GM18502 (cell line): ENCODE measurements at regions not wholly inside any gene's neighbourhood (a gene's known extent, or its start where the extent isn't known, plus 50 kb on each side); places are given as distances from the start of the nearest gene placed in this dataset.

Source experiments
- ATAC-seq: cut with Tn5 transposase; IDR thresholded peaks from one replicate; pipeline ENCODE4 v1.9.1; 2021; ENCODE audit warnings: mild to moderate bottlenecking; ENCODE audit not compliant: unreplicated experiment, poor library complexity

DNA sequence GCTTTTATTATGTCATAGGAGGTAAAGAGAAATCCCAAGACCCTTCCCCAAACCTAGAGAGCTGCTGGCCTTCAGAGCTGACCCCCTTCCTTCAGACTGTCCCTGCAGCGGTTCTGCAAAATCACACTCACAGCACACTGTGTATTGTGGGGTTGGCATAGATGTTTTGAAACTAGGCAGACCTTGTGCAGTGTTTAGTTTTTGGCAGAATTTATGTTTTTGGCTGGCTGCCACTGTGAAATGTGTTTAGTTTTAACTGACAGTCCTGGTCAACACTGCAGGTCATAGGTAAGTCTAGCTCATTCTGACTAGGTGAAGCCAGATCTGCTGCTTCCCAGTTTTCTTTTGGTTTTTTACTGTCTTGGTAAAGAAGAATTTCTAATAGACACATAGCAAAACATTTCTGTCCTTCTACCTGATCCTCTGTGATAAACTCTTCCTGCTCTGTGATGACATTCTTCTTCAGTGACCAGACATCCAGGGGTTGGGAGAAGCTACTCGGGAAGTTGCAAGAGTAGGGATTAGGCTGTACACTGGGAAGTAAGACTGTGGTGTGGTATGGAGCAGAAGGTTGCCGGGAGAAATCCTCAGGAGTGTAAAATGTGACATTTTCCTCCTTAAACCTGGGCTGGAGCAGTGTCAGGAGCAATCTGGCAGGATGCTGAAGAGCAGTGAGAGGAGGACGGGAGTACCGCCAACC, 209.6 kb upstream of the MCTP2 start:
- no peak for ATAC-seq

DNA sequence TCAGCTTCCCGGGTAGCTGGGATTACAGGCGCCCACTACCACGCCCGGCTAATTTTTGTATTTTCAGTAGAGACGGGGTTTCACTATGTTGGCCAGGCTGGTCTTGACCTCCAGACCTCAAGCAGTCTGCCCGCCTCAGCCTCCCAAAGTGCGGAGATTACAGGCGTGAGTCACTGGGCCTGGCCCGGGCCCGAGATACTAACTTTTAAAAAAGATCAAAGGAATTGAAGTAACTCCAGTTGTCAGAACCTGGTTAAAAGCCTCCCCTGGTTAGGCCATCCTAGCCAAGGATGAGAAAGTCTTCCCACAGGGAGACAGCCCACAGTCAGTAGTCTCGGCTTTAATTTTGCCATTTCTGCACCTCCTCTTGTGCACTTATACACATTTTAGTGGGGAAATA, 212.3 kb upstream of the MCTP2 start:
- no peak for ATAC-seq

DNA sequence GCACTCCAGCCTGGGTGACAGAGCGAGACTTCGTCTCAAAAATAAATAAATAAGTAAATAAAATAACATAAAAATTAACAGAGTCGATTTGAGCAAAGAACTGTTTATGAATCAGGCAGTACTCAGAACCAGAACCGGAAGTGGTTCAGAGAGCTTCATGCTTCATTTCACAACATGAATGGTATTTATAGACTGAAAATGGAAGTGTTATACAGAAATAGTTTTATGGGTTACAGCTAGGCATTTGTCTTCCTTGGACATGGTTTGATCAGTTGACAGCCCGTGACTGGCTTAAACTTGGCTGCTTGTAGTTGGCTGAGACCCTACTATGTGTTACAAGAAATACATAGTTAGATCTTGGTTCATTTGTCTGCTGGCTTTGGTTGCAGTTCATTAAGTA, 216.0 kb upstream of the MCTP2 start:
- ATAC-seq: no peak

DNA sequence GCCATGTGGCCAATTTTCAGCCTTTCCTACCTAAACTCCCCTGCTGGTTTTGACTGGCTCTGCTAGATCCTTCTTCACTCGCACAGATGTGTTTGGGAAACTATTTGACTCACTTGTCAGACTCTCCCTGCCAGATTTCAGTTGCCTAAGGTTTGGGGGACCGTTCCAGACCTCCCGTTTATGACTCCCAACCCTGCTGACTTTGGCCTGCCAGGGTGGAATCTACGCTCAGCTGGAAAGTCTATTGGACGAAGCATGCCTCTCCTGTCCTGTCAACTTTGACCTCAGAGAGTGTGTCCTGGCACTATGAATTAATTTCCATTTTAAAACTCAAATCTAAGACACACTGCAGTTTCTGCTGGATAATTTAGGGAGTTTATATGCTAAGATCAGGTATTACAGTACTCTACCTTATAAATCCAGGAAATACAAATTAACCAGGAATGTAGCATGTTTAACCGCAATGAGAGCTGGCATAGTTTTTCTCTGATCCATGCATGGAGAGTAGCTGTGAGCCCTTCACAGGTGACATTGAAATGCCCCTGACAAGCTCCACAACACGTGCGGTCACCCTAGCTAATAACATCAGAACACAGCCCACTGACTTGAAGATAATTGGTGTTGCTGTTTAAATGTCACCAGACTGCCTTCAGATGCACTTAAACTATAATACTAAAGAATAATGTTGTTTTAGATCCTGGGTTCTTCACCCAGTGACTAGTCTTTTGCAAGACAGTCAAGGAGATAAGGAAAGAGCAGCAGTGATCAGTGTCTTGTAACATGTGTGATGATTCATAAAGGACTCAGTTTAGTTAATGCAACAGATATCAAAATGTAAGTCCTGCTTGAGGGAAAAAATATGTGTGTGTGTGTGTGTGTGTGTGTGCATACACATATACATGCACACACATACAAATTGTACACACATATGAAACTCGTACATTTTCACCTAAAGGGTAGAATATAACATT, 223.0 kb upstream of the MCTP2 start:
- ATAC-seq: no peak

DNA sequence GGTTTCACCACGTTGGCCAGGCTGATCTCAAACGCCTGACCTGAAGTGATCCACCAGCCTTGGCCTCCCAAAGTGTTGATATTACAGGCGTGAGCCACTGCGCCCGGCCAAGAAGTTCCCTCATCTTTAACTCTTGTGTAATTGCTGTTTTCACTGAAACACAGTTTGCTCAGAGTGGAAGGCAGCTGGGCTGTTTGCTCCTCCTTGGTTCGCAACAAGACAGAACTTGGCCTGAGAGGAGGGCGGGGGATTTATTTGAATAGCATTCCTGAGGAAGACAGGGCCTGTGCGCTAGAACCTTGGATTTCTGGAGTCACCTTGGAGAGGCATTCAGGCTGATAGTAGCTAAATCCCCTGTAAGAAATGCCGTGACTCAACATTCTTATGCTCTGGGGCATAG, 226.7 kb upstream of the MCTP2 start:
- no peak for ATAC-seq

DNA sequence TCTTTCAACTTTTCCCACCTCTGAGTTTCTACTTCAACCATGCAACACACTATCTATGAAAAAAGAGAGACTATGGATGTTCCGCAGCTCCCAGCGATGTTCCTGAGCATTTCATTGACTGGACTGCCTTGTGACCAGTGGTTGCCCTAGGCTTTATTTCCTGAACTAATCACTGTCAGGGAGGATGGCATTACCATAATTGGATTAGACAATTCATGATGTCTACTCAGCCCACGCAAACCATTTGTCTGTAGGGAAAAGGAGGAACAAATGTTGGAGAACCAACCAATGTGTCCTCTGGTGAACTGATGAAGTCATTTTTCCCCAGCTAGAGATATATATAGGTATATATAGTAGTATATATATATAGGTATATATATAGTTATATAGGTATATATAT, 229.3 kb upstream of the MCTP2 start:
- ATAC-seq: no peak

DNA sequence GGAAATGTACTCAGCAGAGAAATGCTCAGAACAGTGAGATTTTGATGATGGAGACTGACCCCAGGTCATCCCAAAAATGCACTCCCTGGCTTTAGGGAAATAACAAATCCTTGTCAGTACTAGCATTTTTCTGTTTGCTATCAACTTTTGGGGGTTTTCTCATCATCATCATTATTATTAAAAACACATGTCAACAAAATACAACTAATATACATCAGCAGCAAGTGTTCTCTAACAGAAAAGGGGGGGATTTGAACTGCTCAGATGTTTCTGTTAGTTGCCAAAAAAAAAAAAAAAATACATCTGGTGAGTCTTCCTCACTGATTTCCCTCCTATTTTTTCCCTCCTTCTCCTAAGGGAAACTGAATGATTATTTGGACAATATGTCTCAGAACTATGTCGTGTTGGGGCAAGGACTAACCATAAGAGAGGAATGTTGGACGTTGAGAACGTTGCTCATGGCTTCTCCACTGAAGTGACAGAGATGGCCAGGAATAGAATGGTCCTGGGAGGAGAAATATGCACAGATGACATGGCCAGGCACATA, 230.0 kb upstream of the MCTP2 start:
- no peak for ATAC-seq

DNA sequence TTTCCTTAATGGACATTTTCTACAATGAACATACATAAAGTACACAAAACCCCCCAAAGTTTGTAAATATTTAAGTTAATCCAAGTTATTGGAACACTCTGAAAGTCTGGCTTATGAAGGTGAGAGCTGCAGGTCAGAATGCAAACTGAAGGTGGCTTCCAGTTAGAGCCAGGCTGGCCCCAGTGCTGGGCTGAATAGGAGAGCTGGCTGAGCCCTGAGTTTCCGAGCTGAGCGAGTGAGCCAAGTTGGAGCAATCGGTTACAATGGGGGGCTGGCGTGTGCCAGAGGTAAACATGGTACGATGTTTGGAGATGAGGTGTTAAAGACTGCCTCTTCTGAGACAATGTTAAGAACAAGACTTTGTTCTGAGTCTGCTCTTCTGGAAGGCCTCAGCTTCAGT, 230.8 kb upstream of the MCTP2 start:
- no peak for ATAC-seq

DNA sequence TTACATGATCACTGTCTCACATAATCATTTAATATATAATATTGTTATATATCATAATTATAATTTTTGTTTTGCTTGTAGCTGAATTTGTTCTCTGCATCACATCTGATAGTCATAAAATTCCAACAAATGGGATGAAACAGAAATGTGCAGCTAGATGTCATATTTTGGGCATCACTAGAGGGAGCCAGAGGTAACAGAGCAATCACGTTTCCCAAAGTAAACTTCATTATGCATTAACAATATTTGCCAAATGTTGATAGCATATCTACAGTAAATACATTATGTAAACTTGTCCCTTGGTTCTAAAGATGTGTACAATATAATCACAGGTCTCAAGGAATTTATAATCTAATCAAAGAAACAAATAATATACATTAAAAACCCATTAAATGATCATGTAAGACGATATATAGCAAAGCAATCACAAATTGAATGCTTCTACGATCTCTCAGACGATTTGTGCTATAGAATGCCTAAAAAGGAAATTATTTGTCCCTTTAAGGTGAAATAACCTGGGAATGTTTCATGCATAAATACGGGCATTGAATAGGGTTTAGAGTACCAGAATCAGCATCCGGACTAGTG, 234.2 kb upstream of the MCTP2 start:
- no peak for ATAC-seq

DNA sequence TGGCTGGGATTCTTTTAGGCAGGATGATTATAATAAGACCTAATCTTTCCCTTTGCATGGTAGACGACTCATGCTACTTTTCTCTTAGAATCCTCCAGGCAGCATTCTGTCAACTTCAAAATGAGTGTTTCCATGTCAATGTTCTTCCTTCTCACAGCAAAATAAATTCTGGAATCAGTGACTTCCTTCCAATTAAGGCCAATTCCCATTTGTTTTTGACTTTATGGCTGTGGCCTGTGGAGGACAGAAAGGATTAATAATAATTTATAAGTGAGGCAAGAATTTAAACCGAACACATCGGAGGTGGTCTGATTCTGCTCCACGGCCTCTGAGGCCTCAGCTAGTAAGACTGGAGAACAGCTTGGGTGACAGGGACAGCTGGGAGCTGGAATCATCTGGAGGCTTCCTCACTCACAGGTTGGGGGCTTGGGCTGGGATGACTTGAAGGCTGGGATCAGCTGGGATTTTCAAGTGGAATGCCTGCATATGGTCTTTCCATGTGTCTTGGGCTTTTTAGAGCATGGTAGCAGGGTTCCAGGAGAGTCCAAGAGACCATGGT, 241.8 kb upstream of the MCTP2 start:
- no peak for ATAC-seq

DNA sequence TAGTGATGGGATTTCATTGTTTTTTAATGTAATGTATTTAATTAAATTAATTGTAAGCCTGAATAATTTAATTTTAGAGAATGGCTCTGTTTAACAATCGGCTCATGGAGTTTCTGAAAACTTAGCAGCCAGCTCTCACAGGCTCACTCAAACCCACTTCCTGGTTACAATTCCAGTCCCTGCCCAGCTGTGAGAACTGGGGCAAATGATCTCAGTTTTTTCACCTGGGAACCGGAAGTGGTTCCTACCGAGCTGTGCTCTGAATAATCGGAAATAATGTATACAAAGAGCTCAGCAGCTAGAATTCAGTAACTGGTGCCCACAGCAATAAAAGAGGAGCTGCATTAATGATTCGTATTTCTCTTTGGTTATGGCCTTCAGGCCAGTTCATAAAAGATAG, 244.3 kb upstream of the MCTP2 start:
- peak; percentile 68 for ATAC-seq

DNA sequence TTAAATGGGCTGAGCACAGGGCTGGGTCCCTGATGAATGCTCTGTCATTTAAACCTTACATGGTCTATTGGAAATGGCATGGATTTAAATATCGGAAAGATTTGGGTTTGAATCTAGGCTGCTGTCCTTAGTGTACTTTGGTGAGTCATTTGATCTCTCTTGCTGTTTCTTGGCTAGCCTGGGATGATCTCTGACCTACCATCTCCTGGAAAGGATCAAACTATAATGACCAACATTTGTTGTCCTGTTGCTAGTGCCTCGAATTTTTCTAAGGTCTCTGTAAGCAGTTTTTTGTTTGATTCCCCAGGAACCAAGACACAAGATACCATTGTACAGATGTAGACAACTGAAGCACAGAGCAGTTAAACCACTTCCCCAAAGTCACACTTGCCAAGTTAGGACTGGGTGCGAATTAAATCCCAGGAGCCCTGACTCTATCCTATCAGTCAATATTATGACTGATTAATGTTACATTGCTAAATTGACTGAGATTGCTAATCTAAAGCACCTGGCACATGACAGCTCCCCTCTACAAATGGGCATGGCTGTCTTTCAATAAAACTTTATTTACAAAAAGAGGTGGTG, 244.9 kb upstream of the MCTP2 start:
- no peak for ATAC-seq

DNA sequence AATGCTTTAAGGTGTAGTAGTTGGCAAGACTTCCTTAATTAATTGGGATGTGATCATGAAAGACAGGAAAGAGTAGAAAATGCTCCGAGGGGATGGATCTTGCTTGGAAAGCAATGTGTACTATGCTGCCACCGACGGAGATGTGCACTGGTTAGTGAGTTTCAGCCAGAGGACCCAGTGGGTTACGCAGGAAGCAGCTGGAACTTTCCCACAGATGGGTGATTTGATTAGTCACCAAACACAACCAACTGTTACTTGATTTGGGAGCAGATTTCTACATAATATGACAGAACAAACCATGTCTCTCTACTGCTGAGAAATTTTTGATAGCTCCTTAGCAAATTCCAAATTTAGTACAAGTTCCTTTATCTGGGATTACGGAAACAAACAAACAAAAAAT, 245.4 kb upstream of the MCTP2 start:
- no peak for ATAC-seq

DNA sequence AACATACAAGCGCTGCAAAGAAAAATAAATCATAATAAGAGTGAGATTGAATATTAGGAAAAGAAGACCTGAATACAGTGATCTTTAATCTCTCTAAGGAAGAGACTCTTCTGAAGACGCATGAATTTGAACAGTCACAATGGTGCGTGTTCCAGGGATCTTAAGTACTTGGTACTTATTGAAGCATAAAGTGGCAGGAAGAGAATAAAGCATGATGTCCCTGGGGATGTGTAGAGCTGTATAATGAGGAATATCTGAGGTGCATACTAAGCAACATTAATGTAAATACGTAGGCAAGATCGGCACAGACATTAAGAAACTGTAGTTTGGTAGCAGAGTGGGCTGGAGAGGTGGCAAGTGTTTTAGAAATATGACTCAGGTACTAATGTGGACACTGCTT, 246.2 kb upstream of the MCTP2 start:
- ATAC-seq: no peak

DNA sequence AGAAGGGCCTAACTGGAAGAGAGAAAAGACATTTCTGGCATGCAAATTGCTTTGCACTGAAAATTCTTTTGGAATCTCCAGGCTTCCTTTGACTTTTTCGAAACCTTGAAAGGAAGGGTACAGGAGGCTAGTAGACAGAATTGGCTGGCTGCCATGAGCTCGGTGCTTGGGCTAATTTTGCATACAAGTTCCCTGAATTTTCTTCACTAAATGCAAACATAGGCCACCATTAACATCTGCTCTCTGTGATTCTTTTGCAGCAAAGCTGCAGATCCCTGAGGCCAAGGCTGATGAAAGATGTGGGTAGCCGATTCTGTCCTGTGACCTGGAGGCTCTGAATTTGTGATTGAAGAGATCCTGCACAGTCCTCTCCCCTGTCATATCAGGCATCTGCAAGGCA, 247.8 kb upstream of the MCTP2 start:
- no peak for ATAC-seq

DNA sequence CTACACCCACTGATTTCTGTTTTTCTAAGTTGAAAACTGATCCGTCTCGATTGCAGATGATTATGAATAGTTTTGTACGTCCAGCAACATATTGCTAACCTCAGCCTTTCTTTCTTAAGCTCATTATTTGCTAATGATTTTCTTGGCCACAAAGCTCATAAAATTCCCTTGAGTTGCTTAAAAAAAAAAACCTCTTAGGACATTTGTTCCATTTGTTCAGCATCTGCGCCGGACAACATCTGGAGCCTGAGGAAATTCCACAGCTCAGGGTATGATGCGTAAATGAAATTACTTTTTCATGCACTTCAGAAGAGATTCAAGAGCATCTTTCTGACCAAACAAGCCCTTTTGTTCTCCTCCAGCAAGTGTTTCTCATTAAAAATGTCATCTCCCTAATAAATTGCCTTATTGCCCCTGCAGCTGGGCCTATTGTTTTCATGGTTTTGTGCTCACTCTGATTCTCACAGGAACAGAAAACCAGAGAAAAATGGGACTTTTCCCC, 249.1 kb upstream of the MCTP2 start:
- no peak for ATAC-seq

DNA sequence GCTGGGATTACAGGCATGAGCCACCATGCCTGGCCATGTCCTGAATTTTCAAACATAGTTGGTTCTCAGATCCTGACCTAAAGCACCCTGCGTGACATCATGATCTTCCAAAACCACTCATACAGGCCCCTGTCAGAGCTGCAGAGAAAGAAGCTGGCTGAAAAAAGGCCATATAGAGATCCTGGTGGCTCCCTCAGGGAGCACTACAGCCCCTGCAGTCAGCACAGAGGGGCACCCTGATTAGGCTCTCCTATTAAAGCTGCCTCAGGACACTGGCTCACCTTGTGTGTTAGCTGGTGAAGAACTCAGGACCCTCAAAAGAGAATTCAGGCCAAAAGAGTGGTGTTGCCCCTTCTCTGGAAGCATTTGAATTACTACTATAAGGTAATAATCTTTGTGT, 249.7 kb upstream of the MCTP2 start:
- no peak for ATAC-seq

DNA sequence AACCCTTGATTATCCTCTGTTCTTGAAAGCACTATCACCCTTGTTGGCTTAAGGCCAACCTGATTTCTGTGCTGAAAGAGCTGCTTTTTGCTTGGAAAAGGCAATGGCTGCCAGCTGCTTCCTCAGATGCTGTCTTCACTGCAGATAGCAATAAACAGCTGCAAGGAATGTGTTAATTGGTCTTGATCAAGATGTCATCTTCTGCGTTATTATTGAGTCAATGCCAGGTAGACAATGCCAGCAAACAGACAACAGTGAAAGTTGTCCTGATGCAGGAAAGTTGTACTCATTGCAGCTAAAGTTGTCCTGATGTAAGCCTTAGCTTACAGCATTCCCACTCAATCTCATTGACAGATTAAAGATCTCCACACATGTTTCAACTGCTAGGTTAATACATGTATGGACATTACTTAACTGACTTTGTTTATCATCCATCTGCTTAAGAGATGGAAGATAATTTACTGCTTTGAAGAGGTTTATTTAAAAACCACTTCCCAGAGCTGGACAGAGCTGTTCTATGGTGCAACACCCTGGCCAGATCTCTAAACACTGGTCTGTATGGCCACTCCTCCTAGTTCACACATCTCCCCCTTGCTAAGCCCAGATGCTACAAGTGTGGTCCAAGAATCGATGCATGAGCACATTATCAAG, 251.0 kb upstream of the MCTP2 start:
- no peak for ATAC-seq

DNA sequence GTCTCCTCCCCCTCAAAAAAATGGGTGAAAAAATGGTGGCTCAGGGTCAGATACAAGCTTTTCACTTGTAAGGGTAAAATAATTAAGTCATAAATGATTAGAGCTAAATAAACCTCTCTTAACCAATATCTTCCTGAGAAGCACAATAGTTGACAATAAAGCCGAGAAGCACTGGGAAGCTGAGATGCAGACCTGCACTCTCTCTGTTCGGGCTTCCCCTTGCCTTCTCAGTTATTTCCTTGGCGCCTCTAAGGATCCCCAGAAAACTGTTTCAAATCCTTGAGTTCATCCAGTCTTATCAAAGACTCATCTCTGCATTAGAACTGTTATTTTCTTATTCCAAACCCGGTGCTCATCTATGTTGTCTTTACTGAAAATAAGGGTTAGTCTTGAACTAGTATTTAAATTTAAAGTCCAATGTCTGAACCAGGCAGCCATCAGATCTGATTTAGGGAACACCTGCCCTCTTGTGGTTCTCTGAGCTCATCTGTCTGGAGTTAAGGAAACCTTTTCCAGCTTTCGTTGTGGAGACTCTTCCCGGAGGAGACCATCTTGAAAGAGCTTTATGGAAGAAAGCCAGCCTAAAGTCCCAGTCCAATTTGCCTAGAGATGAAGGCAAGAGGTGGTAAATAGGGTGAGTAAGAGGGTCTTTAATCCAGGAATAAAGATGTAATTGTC, 256.4 kb upstream of the MCTP2 start:
- no peak for ATAC-seq
